ENCODE measurements at regions not wholly inside any gene's neighbourhood (a gene's known extent, or its start where the extent isn't known, plus 50 kb on each side); places are given as distances from the start of the nearest gene placed in this dataset.

DNA sequence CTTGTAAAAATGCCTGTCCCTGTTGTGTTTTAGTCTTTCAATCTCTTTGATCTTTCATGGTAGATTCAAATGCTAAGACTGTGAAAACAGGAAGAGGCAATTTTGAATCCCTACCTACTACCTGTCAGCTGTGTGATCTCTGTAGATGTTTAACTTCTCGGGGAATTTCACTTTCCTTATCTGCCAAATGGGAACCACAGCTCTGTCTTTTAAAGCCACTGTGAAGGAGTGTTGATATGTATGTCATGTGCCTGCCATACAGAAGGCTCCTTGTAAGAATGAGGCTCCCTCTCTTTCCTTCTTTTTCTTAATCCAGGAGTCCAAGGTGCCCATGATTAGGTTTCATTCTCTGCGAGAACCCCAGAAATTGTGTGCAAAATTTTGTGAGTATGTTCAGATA lies 139.6 kb upstream of the ADAMTS9 start:
- DNase-seq (ENCODE audit: low read depth, low spot score), result no peak
- TF ChIP-seq, protein P1, sequence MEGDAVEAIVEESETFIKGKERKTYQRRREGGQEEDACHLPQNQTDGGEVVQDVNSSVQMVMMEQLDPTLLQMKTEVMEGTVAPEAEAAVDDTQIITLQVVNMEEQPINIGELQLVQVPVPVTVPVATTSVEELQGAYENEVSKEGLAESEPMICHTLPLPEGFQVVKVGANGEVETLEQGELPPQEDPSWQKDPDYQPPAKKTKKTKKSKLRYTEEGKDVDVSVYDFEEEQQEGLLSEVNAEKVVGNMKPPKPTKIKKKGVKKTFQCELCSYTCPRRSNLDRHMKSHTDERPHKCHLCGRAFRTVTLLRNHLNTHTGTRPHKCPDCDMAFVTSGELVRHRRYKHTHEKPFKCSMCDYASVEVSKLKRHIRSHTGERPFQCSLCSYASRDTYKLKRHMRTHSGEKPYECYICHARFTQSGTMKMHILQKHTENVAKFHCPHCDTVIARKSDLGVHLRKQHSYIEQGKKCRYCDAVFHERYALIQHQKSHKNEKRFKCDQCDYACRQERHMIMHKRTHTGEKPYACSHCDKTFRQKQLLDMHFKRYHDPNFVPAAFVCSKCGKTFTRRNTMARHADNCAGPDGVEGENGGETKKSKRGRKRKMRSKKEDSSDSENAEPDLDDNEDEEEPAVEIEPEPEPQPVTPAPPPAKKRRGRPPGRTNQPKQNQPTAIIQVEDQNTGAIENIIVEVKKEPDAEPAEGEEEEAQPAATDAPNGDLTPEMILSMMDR (IDR thresholded peaks at IDR 0.05; ENCODE audit: insufficient read depth, low read length, missing control alignments), result no peak
- ChIA-PET POLR2A (no interaction called here), CTCF (no interaction called here)
- no peak overlapping the region for H3K4me3 ChIP-seq (ENCODE audit: low read depth, low read length)

GRCh38 chr3:64827019-64827418 lies 139.2 kb upstream of the ADAMTS9 start:
- CTCF ChIA-PET, result no interaction called here

DNA sequence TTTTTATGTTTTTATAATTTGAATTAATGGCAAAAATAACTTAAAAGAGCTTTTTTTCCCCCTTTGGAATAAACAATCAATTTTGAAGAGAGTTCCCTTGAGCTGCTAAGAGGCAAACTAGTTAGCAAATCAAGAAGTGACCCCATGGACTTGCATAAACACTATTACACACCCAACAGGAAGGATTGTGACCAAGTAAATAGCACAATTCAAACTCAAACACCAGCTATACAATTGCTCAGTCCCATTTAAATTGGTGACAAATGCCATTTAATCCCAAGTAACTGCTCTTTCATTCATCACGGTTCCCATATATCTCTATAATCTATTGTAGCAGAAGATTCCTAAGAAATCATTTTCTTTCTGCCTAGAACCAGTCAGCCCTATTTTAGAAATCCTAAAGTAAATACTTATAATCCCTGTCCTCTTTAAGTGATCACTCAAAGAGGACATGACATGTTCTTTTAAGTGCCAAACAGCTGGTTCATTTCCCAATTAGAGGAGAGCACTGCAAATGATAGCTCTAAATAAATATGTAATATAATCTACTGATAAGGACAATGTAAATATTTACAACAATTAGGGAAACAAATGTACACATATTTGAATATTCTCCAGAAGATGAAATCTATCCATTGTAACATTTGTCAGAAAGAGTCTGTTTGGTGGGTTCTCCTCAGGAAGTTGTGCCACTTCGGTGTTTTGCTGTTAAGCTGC lies 137.8 kb upstream of the ADAMTS9 start:
- CTCF ChIA-PET, result no interaction called here
- POLR2A ChIA-PET, result no interaction called here
- TF ChIP-seq, protein P1 (IDR thresholded peaks at IDR 0.05; ENCODE audit: insufficient read depth, low read length, missing control alignments), result no peak
- DNase-seq (ENCODE audit: low read depth, low spot score), result no peak
- H3K4me3 ChIP-seq (ENCODE audit: low read depth, low read length), result no peak overlapping the region

More at GRCh38 chr3:64827019-64827418, 139.2 kb upstream of the ADAMTS9 start:
- no peak overlapping the region for H3K4me3 ChIP-seq (ENCODE audit: low read depth, low read length)
- TF ChIP-seq, protein P1 (IDR thresholded peaks at IDR 0.05; ENCODE audit: insufficient read depth, low read length, missing control alignments), result no peak
- POLR2A ChIA-PET, result no interaction called here
- DNase-seq (ENCODE audit: low read depth, low spot score), result no peak

- ChIA-PET CTCF (no interaction called here), POLR2A (no interaction called here)
- H3K4me3 ChIP-seq (ENCODE audit: low read depth, low read length), result no peak overlapping the region
- no peak for DNase-seq (ENCODE audit: low read depth, low spot score)
- TF ChIP-seq, protein P1 (IDR thresholded peaks at IDR 0.05; ENCODE audit: insufficient read depth, low read length, missing control alignments), result no peak
Measured at GRCh38 chr3:64824394-64824909, 136.7 kb upstream of the ADAMTS9 start.

DNA sequence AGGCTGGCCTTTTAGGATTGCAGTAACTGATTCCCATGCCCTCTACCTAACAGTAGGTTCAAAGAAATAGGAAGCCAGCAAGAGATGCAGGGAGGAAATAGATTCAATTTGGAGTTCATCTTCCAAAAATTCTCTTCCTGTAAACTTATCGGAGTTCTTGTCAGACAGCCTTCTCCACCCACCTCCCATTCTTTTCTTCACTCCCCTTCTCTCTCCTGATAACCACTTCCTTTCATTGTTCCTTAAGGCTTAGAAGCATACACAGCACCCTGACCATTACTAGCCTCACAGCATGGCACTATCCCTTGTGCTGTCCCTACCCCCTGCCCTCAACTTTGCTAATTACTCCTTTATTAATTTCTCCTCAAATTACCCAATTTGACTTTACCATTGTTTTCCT lies 130.4 kb upstream of the ADAMTS9 start:
- TF ChIP-seq, protein P1 (IDR thresholded peaks at IDR 0.05; ENCODE audit: insufficient read depth, low read length, missing control alignments), result no peak
- no peak for DNase-seq (ENCODE audit: low read depth, low spot score)
- H3K4me3 ChIP-seq (ENCODE audit: low read depth, low read length), result no peak overlapping the region
- ChIA-PET POLR2A (no interaction called here), CTCF (no interaction called here)

GRCh38 chr3:64816355-64816754 lies 128.6 kb upstream of the ADAMTS9 start:
- TF ChIP-seq, protein P1 (IDR thresholded peaks at IDR 0.05; ENCODE audit: insufficient read depth, low read length, missing control alignments), result no peak
- H3K4me3 ChIP-seq (ENCODE audit: low read depth, low read length), result no peak overlapping the region
- no peak for DNase-seq (ENCODE audit: low read depth, low spot score)
- ChIA-PET POLR2A (no interaction called here), CTCF (no interaction called here)

Data from AG04449 (cell line).